SK-N-SH (cell line): ENCODE measurements at regions not wholly inside any gene's neighbourhood (a gene's known extent, or its start where the extent isn't known, plus 50 kb on each side); places are given as distances from the start of the nearest gene placed in this dataset.
A peak's percentile ranks its signal among the peaks of the same experiment; 100 is the strongest.

Experiments used
- CTCF ChIA-PET: fragments of 300-600, 350-600 bp; formaldehyde crosslinking; extraction: SDS; loops from one replicate; lab custom pipeline; 2021; lab: Yijun Ruan, JAX
- POLR2A ChIA-PET: fragments of 350-600 bp; sonication (Branson Sonifier 250); formaldehyde crosslinking; extraction: SDS; loops from one replicate; lab custom pipeline; 2020; ENCODE audit warnings: antibody characterized with exemption, inconsistent platforms; lab: Yijun Ruan, JAX
- DNase-seq: peaks from one replicate; pipeline ENCODE4 v3.0.0; 2012
- H2AFZ ChIP-seq: fragments of 200-600 bp; sonication (generic); 2 replicates; pipeline ENCODE4 v1.8.1; 2016; ENCODE audit warnings: antibody characterized with exemption, mild to moderate bottlenecking, low read depth
- H3F3A ChIP-seq: fragments of 200-600 bp; sonication (generic); replicated peaks from 2 replicates; pipeline ENCODE3; 2016; ENCODE audit warnings: antibody characterized with exemption, mild to moderate bottlenecking; ENCODE audit not compliant: insufficient read depth
- H3K27ac ChIP-seq, 2 experiments: fragments of 200-500 bp in 1 of 2; fragments of 200-600 bp in 1 of 2; sonication (Bioruptor generic) in 1 of 2; sonication (generic), shearing (Covaris generic) in 1 of 2; 2 replicates each; pipeline versions ENCODE4 v1.5.1 to v1.6.1; 2014 to 2016; ENCODE audit warnings: low read depth in 2 of 2, inconsistent platforms in 1 of 2, low read length in 1 of 2, mild to moderate bottlenecking in 1 of 2, mixed read lengths in 1 of 2
- H3K27me3 ChIP-seq: fragments of 200-600 bp; sonication (generic), shearing (Covaris generic); 2 replicates; pipeline ENCODE4 v1.6.1; 2016; ENCODE audit warnings: mixed run types; ENCODE audit not compliant: insufficient read depth
- H3K36me3 ChIP-seq, 2 experiments: fragments of 200-500 bp in 1 of 2; fragments of 200-600 bp in 1 of 2; sonication (Bioruptor generic) in 1 of 2; sonication (generic) in 1 of 2; replicated peaks in 1 of 2; 2 replicates each; pipeline versions ENCODE3 to v1.5.1; 2014 to 2016; ENCODE audit warnings: low read length in 1 of 2, mild to moderate bottlenecking in 1 of 2; ENCODE audit not compliant: insufficient read depth in 2 of 2, control insufficient read depth in 1 of 2
- H3K4me1 ChIP-seq, 2 experiments: fragments of 200-500 bp in 1 of 2; fragments of 200-600 bp in 1 of 2; sonication (Bioruptor generic) in 1 of 2; sonication (generic), shearing (Covaris generic) in 1 of 2; 2 replicates each; pipeline versions ENCODE4 v1.5.1 to v1.6.1; 2014 to 2016; ENCODE audit warnings: low read depth in 1 of 2, low read length in 1 of 2, mixed run types in 1 of 2; ENCODE audit not compliant: insufficient read depth in 2 of 2, control insufficient read depth in 1 of 2
- H3K4me2 ChIP-seq: fragments of 200-600 bp; sonication (generic), shearing (Covaris generic); 2 replicates; pipeline ENCODE4 v1.6.1; 2017; ENCODE audit warnings: mixed run types
- H3K4me3 ChIP-seq, 2 experiments: fragments of 200-500 bp in 1 of 2; fragments of 200-600 bp in 1 of 2; sonication (Bioruptor generic) in 1 of 2; sonication (generic), shearing (Covaris generic) in 1 of 2; 2 replicates each; pipeline versions ENCODE4 v1.5.1 to v1.8.1; 2014 to 2016; ENCODE audit warnings: low read depth in 2 of 2, inconsistent platforms in 1 of 2, low read length in 1 of 2, mild to moderate bottlenecking in 1 of 2, mixed read lengths in 1 of 2, moderate library complexity in 1 of 2
- H3K79me2 ChIP-seq: fragments of 200-600 bp; sonication (generic); 2 replicates; pipeline ENCODE4 v1.8.1; 2017; ENCODE audit warnings: mild to moderate bottlenecking; ENCODE audit not compliant: insufficient read depth
- H3K9ac ChIP-seq: fragments of 200-600 bp; sonication (generic); 2 replicates; pipeline ENCODE4 v1.6.1; 2017; ENCODE audit warnings: mixed run types
- H3K9me2 ChIP-seq: fragments of 200-600 bp; sonication (generic); 2 replicates; pipeline ENCODE4 v1.6.1; 2017; ENCODE audit warnings: mixed run types
- H3K9me3 ChIP-seq: fragments of 200-600 bp; sonication (generic); 2 replicates; pipeline ENCODE4 v1.6.1; 2017; ENCODE audit warnings: mixed run types, mild to moderate bottlenecking, moderate library complexity
- H4K20me1 ChIP-seq: fragments of 200-600 bp; sonication (generic); 2 replicates; pipeline ENCODE4 v1.6.1; 2017; ENCODE audit warnings: mild to moderate bottlenecking, mixed run types; ENCODE audit not compliant: insufficient read depth
- EP300 ChIP-seq, 2 experiments: IDR thresholded peaks; 2 replicates each; pipeline versions ENCODE4 v1.4.0 to v1.6.1; 2012; ENCODE audit warnings: borderline replicate concordance in 1 of 2, low read depth in 1 of 2, low read length in 1 of 2
- EZH2phosphoT487 ChIP-seq: fragments of 200-600 bp; sonication (generic); IDR thresholded peaks from 2 replicates; pipeline ENCODE4 v1.6.1; 2017; ENCODE audit warnings: low read depth, mixed run types, mild to moderate bottlenecking, antibody characterized with exemption, moderate library complexity, borderline replicate concordance
- FOXJ3 ChIP-seq: sonication (generic); formaldehyde crosslinking; IDR thresholded peaks from 2 replicates; pipeline ENCODE4 v1.5.1; 2020; ENCODE audit warnings: mild to moderate bottlenecking, missing genetic modification reagents
- FOXM1 ChIP-seq: IDR thresholded peaks from 2 replicates; pipeline ENCODE4 v1.4.0; 2012; ENCODE audit warnings: low read depth, mild to moderate bottlenecking
- GABPA ChIP-seq: IDR thresholded peaks from 2 replicates; pipeline ENCODE4 v1.4.0; 2012; ENCODE audit warnings: low read depth, mild to moderate bottlenecking
- GATA2 ChIP-seq: sonication (generic); formaldehyde crosslinking; IDR thresholded peaks from 2 replicates; pipeline ENCODE4 v1.5.0; 2020; ENCODE audit warnings: mild to moderate bottlenecking, missing genetic modification reagents
- MAX ChIP-seq: IDR thresholded peaks from 2 replicates; pipeline ENCODE4 v1.4.0; 2012; ENCODE audit warnings: low read depth
- MEF2A ChIP-seq: IDR thresholded peaks from 2 replicates; pipeline ENCODE4 v1.4.0; 2012; ENCODE audit warnings: low read depth, borderline replicate concordance
- NRF1 ChIP-seq: IDR thresholded peaks from 2 replicates; pipeline ENCODE4 v1.6.1; 2012; ENCODE audit warnings: low read depth, mild to moderate bottlenecking, low read length
- RCOR1 ChIP-seq: fragments of 150-350 bp; IDR thresholded peaks from 2 replicates; pipeline ENCODE4 v1.6.1; 2017; ENCODE audit warnings: antibody characterized with exemption, low read length
- RXRA ChIP-seq: IDR thresholded peaks from 2 replicates; pipeline ENCODE4 v1.4.0; 2012; ENCODE audit warnings: low read depth, mild to moderate bottlenecking, borderline replicate concordance
- SMC3 ChIP-seq: IDR thresholded peaks from 2 replicates; pipeline ENCODE4 v1.6.1; 2012; ENCODE audit warnings: low read depth, low read length, improper control_type of control experiment
- TCF12 ChIP-seq: IDR thresholded peaks from 2 replicates; pipeline ENCODE4 v1.4.0; 2012
- USF2 ChIP-seq: fragments of 150-350 bp; IDR thresholded peaks from 2 replicates; pipeline ENCODE4 v1.6.1; 2017; ENCODE audit warnings: antibody characterized with exemption, low read length, low read depth, borderline replicate concordance
- ZBTB33 ChIP-seq: IDR thresholded peaks from 2 replicates; pipeline ENCODE4 v1.4.0; 2012; ENCODE audit warnings: low read depth, borderline replicate concordance
- WGBS: methylation state at CpG from one replicate; pipeline ENCODE4 v1.1.6; 2017; ENCODE audit warnings: low lambda C conversion rate; 5-methylcytosine and 5-hydroxymethylcytosine counted together
- TF ChIP-seq, protein P1 (sequence below): fragments of 200-600 bp; sonication (generic); IDR thresholded peaks from 2 replicates; pipeline ENCODE4 v1.6.1; 2017; ENCODE audit warnings: antibody characterized with exemption, mild to moderate bottlenecking, moderate library complexity
- TF ChIP-seq, protein P2 (sequence below): IDR thresholded peaks from 2 replicates; pipeline ENCODE4 v1.6.1; 2012; ENCODE audit warnings: mild to moderate bottlenecking, low read depth, low read length, moderate library complexity
- TF ChIP-seq, protein P3 (sequence below): fragments of 150-350 bp; IDR thresholded peaks from 2 replicates; pipeline ENCODE4 v1.6.1; 2016; ENCODE audit warnings: mild to moderate bottlenecking, low read depth, low read length

DNA sequence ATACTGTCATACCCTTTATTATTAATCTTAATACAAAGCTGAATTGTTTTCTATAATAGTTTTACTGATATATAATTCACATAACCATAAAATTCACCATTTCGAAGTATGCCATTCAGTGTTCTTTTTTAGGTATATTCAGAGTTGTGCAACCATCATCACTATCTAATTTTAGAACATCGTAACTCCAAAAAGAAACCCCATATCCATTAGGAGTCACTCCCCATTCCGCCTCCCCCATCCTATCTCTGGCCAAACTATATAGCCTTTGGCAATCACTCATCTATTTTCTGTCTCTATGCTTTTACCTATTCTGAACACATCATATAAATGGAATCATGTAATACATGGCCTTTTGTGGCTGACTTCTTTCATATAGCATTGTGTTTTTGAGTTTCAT is 169.7 kb upstream of the GALNT15 start (continued):
- TF ChIP-seq RCOR1 (no peak), EP300 (IDR thresholded peaks at IDR 0.05; ENCODE audit: borderline replicate concordance in 1 of 2, low read depth in 1 of 2, low read length in 1 of 2) (no peak)
- TF ChIP-seq, protein P1, sequence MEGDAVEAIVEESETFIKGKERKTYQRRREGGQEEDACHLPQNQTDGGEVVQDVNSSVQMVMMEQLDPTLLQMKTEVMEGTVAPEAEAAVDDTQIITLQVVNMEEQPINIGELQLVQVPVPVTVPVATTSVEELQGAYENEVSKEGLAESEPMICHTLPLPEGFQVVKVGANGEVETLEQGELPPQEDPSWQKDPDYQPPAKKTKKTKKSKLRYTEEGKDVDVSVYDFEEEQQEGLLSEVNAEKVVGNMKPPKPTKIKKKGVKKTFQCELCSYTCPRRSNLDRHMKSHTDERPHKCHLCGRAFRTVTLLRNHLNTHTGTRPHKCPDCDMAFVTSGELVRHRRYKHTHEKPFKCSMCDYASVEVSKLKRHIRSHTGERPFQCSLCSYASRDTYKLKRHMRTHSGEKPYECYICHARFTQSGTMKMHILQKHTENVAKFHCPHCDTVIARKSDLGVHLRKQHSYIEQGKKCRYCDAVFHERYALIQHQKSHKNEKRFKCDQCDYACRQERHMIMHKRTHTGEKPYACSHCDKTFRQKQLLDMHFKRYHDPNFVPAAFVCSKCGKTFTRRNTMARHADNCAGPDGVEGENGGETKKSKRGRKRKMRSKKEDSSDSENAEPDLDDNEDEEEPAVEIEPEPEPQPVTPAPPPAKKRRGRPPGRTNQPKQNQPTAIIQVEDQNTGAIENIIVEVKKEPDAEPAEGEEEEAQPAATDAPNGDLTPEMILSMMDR, result no peak

DNA sequence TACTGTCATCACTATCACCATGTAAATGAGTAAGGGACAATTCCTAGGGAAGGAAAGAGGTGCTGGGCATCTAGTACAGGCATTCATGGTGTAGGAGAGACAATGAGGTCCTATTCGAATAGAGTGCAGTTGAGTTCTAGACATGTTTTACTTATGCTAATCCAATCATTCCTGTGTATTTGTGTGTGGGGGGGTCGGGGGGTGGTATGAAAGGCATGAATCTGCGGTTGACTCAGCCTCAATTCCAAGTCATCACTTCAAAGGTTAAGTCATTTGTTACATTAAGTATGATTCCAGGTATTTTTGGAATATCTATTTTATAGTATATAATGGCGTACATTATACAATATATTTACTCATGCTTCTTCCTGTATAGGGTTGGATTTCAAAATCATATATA is 163.1 kb upstream of the GALNT15 start:
- Histone ChIP-seq H3K9me2 (no peaks in the 10 kb centered on the region), H3K27ac (peak overlapping the region in 1 of 2 experiments; percentile 92; a peak in 2 of 4 replicates), H2AFZ (no peak overlapping the region)
- TF ChIP-seq, protein P1, result no peak
- TF ChIP-seq ZBTB33, result no peak
- no peak for TF ChIP-seq EZH2phosphoT487
- no peak for TF ChIP-seq FOXJ3 (CRISPR knock-in tag)
- TF ChIP-seq NRF1, result no peak
- TF ChIP-seq USF2, result no peak
- TF ChIP-seq, protein P2, sequence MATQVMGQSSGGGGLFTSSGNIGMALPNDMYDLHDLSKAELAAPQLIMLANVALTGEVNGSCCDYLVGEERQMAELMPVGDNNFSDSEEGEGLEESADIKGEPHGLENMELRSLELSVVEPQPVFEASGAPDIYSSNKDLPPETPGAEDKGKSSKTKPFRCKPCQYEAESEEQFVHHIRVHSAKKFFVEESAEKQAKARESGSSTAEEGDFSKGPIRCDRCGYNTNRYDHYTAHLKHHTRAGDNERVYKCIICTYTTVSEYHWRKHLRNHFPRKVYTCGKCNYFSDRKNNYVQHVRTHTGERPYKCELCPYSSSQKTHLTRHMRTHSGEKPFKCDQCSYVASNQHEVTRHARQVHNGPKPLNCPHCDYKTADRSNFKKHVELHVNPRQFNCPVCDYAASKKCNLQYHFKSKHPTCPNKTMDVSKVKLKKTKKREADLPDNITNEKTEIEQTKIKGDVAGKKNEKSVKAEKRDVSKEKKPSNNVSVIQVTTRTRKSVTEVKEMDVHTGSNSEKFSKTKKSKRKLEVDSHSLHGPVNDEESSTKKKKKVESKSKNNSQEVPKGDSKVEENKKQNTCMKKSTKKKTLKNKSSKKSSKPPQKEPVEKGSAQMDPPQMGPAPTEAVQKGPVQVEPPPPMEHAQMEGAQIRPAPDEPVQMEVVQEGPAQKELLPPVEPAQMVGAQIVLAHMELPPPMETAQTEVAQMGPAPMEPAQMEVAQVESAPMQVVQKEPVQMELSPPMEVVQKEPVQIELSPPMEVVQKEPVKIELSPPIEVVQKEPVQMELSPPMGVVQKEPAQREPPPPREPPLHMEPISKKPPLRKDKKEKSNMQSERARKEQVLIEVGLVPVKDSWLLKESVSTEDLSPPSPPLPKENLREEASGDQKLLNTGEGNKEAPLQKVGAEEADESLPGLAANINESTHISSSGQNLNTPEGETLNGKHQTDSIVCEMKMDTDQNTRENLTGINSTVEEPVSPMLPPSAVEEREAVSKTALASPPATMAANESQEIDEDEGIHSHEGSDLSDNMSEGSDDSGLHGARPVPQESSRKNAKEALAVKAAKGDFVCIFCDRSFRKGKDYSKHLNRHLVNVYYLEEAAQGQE, result no peak
- no peak for TF ChIP-seq GATA2 (CRISPR knock-in tag)
- no peak for TF ChIP-seq RXRA
- TF ChIP-seq, protein P3, sequence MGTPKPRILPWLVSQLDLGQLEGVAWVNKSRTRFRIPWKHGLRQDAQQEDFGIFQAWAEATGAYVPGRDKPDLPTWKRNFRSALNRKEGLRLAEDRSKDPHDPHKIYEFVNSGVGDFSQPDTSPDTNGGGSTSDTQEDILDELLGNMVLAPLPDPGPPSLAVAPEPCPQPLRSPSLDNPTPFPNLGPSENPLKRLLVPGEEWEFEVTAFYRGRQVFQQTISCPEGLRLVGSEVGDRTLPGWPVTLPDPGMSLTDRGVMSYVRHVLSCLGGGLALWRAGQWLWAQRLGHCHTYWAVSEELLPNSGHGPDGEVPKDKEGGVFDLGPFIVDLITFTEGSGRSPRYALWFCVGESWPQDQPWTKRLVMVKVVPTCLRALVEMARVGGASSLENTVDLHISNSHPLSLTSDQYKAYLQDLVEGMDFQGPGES, result no peak
- TF ChIP-seq FOXM1, result no peak
- no peak for TF ChIP-seq MAX
- no peak for TF ChIP-seq TCF12
- no peak for TF ChIP-seq MEF2A
- TF ChIP-seq GABPA, result no peak
- no peak for TF ChIP-seq SMC3

More for the DNA sequence above, 163.1 kb upstream of the GALNT15 start:
- no peak for DNase-seq
- H3K4me1 ChIP-seq, result peaks cover 0 to 14% of the 10 kb centered on the region in 2 experiments; a peak in 2 of 4 replicates
- H3K36me3 ChIP-seq, result no peaks in the 10 kb centered on the region
- H3K4me3 ChIP-seq, result no peak overlapping the region
- 60% methylated on average over 4 of the region's 4 CpGs for WGBS
- peaks cover 19% of the 10 kb centered on the region for H3F3A ChIP-seq
- H3K9me3 ChIP-seq, result peaks cover 6% of the 10 kb centered on the region; the same call in 1 of the 2 replicates
- H3K9ac ChIP-seq, result peak overlapping the region; percentile 54; the same call in 1 of the 2 replicates
- CTCF ChIA-PET, result no interaction called here
- H3K27me3 ChIP-seq, result no peaks in the 10 kb centered on the region
- H3K4me2 ChIP-seq, result 0 out of 2 replicates have a peak overlapping the region, but pooled peaks have one; percentile 19
- POLR2A ChIA-PET, result no interaction called here
- no peaks in the 10 kb centered on the region for H4K20me1 ChIP-seq
- no peaks in the 10 kb centered on the region for H3K79me2 ChIP-seq
